Osteoblast (primary cell): ENCODE measurements at regions not wholly inside any gene's neighbourhood (a gene's known extent, or its start where the extent isn't known, plus 50 kb on each side); places are given as distances from the start of the nearest gene placed in this dataset.
A peak's percentile ranks its signal among the peaks of the same experiment; 100 is the strongest.

Source experiments
- DNase-seq: peaks from one replicate; pipeline ENCODE4 v3.0.0; 2011; ENCODE audit warnings: low spot score, mixed read lengths; ENCODE audit not compliant: insufficient read length; ENCODE audit errors: missing footprints
- H2AFZ ChIP-seq: 2 replicates; pipeline ENCODE4 v1.6.0; 2011; ENCODE audit warnings: mild to moderate bottlenecking, low read length
- H3K27ac ChIP-seq: 2 replicates; pipeline ENCODE4 v1.5.1; 2011; ENCODE audit warnings: mild to moderate bottlenecking, low read depth, low read length, moderate library complexity
- H3K27me3 ChIP-seq: 2 replicates; pipeline ENCODE4 v1.6.0; 2012; ENCODE audit warnings: mild to moderate bottlenecking, control low read depth, inconsistent platforms, low read length, moderate library complexity; ENCODE audit not compliant: insufficient read depth
- H3K36me3 ChIP-seq: 2 replicates; pipeline ENCODE4 v1.5.1; 2011; ENCODE audit warnings: mild to moderate bottlenecking, low read length, control low read depth, moderate library complexity; ENCODE audit not compliant: insufficient read depth
- H3K4me1 ChIP-seq: 2 replicates; pipeline ENCODE4 v1.5.1; 2011; ENCODE audit warnings: mild to moderate bottlenecking, low read length, control low read depth, moderate library complexity; ENCODE audit not compliant: insufficient read depth
- H3K4me2 ChIP-seq: 2 replicates; pipeline ENCODE4 v1.6.0; 2011; ENCODE audit warnings: mild to moderate bottlenecking, low read length; ENCODE audit not compliant: insufficient read depth
- H3K4me3 ChIP-seq: fragments of 200-600 bp; sonication (generic); 3 replicates; pipeline ENCODE4 v1.5.1; 2012; ENCODE audit warnings: mild to moderate bottlenecking, low read length, inconsistent platforms; ENCODE audit not compliant: insufficient read depth
- H3K79me2 ChIP-seq: 2 replicates; pipeline ENCODE4 v1.6.0; 2012; ENCODE audit warnings: mild to moderate bottlenecking, low read length, control low read depth, inconsistent platforms; ENCODE audit not compliant: insufficient read depth
- H3K9me3 ChIP-seq: 2 replicates; pipeline ENCODE4 v1.5.1; 2011; ENCODE audit warnings: low read depth, low read length, control low read depth
- H4K20me1 ChIP-seq: 2 replicates; pipeline ENCODE4 v1.6.0; 2012; ENCODE audit warnings: mild to moderate bottlenecking, low read length, control low read depth; ENCODE audit not compliant: insufficient read depth
- TF ChIP-seq, protein P1 (sequence below): IDR thresholded peaks from 2 replicates; pipeline ENCODE4 v1.5.1; 2011; ENCODE audit warnings: mild to moderate bottlenecking, low read depth, low read length, moderate library complexity; ENCODE audit errors: extremely low read depth

DNA sequence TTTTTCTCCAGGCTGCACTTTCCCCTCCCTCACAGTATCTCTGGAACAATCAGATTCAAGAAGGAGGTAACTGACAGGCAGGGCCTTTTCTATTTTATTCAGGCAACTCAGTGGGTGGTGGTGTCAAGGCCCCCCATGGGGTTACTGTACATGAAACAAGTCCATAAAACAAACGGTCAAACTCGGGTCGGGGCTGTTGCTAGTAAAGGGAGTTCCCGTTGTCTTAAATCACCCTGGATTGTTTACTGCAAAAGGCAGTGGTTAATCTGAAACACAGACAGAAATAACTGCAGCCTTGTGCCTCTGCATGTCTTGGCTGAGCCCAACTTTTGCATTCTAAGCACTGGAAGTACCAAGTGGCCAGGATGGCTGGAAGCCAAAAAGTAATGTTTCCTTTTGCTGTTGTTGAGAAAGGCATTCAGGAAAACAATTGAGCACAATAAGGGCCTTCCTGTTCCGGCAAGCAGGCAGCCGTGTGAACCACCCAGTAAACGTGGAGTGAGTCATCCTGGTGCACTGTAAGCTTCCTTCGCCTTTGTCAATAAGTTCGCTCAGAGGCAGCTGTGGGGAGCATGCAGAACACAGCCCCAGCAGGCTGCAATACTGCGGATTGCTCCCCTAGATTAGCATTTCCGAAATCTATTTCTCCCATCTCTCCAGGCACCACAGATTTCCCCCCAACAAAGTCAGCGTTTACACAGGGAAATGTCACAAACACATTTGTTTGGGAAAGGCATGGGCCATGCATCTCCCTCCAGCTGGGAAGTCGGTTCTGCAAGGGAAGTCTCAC is 149.6 kb downstream of the IRS1 start:
- H3K27ac ChIP-seq = peak overlapping the region; percentile 97
- peak; percentile 94 for DNase-seq
- peak overlapping the region; percentile 62 for H2AFZ ChIP-seq
- peaks cover 51% of the 10 kb centered on the region for H3K4me1 ChIP-seq
- H3K79me2 ChIP-seq = no peaks in the 10 kb centered on the region
- TF ChIP-seq, protein P1, sequence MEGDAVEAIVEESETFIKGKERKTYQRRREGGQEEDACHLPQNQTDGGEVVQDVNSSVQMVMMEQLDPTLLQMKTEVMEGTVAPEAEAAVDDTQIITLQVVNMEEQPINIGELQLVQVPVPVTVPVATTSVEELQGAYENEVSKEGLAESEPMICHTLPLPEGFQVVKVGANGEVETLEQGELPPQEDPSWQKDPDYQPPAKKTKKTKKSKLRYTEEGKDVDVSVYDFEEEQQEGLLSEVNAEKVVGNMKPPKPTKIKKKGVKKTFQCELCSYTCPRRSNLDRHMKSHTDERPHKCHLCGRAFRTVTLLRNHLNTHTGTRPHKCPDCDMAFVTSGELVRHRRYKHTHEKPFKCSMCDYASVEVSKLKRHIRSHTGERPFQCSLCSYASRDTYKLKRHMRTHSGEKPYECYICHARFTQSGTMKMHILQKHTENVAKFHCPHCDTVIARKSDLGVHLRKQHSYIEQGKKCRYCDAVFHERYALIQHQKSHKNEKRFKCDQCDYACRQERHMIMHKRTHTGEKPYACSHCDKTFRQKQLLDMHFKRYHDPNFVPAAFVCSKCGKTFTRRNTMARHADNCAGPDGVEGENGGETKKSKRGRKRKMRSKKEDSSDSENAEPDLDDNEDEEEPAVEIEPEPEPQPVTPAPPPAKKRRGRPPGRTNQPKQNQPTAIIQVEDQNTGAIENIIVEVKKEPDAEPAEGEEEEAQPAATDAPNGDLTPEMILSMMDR = no peak
- H3K9me3 ChIP-seq = no peaks in the 10 kb centered on the region
- peak overlapping the region; percentile 10 for H3K4me2 ChIP-seq
- H3K27me3 ChIP-seq = no peaks in the 10 kb centered on the region
- H4K20me1 ChIP-seq = no peaks in the 10 kb centered on the region
- no peaks in the 10 kb centered on the region for H3K36me3 ChIP-seq
- H3K4me3 ChIP-seq = no peak overlapping the region

DNA sequence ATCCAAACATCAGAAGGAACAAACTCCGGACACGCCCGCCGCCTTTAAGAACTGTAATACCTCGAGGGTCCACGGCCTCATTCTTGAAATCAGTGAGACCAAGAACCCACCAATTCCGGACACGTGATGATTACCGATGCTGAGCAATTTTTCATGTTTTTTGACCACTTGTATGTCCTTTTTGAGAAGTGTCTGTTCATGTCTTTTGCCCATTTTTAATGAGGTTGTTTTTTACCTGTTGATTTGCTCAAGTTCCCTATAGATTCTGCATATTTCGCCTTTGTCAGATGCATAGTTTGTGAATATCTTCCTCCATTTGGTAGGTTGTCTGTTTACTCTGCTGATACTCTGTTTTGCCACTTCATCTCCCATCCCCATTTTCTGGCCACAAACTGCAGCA is 150.4 kb downstream of the IRS1 start:
- Histone ChIP-seq H3K4me3 (no peak overlapping the region), H4K20me1 (no peaks in the 10 kb centered on the region), H3K36me3 (no peaks in the 10 kb centered on the region), H3K4me2 (no peak overlapping the region), H3K4me1 (peaks cover 59% of the 10 kb centered on the region), H2AFZ (no peak overlapping the region), H3K27ac (peak overlapping the region; percentile 97), H3K79me2 (no peaks in the 10 kb centered on the region), H3K27me3 (no peaks in the 10 kb centered on the region), H3K9me3 (no peaks in the 10 kb centered on the region)
- no peak for DNase-seq
- TF ChIP-seq, protein P1 = no peak

DNA sequence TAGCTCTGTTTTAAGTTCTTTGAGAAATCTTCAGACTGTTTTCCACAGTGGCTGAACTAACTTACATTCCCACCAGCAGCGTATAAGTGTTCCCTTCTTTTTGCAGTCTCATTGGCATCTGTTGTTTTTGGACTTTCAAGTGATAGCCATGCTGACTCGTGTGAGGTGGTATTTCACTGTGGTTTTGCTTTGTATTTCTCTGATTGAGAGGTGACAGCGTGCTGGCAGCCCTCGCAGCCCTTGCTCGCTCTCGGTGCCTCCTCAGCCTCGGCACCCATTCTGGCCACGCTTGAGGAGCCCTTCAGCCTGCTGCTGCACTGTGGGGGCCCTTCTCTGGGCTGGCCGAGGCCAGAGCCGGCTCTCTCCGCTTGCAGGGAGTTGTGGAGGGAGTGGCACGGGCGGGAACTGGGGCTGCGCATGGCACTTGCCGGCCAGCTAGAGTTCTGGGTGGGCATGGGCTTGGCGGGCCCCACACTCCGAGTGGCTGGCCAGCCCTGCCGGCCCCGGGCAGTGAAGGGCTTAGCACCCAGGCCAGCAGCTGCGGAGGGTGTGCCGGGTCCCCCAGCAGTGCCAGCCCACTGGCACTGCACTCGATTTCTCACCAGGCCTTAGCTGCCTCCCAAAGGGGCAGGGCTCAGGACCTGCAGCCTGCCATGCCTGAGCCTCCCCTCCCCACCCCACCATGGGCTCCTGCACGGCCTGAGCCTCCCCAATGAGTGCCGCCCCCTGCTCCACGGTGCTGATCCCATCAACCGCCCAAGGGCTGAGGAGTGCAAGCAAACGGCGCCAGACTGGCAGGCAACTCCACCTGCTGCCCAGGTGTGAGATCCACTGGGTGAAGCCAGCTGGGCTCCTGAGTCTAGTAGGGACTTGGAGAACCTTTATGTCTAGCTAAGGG is 151.8 kb downstream of the IRS1 start:
- Histone ChIP-seq H3K79me2 (no peaks in the 10 kb centered on the region), H3K4me1 (peaks cover 62% of the 10 kb centered on the region), H3K36me3 (no peaks in the 10 kb centered on the region), H3K27me3 (no peaks in the 10 kb centered on the region), H2AFZ (peak overlapping the region; percentile 7), H3K4me3 (no peak overlapping the region), H3K27ac (peak overlapping the region; percentile 68), H4K20me1 (no peaks in the 10 kb centered on the region), H3K4me2 (no peak overlapping the region), H3K9me3 (no peaks in the 10 kb centered on the region)
- DNase-seq = no peak
- TF ChIP-seq, protein P1 = no peak

DNA sequence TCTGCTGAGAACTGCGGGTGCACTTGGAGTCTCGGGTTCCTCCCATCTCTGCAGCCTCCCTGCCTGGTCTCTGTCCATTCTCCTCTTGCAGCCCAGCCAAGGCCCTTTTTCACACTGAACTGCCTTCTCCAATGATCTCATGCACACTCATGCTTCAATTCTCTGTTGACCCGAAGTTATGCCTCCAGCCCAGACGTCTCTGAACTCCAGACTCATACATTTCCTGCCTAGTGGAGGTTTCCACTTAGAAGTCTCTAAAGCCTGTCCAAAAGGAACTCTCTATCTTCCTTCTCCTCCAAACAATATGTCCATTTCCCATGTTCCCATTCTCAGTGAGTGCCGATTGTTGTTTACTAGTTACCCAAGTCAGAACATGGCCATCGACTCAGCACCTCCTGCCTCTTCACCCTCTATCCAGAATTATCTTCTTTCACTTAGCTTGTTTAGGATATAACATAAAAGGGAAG is 155.2 kb downstream of the IRS1 start:
- peak; percentile 87 for DNase-seq
- H3K4me3 ChIP-seq = no peak overlapping the region
- no peaks in the 10 kb centered on the region for H3K36me3 ChIP-seq
- no peaks in the 10 kb centered on the region for H3K27me3 ChIP-seq
- no peaks in the 10 kb centered on the region for H4K20me1 ChIP-seq
- TF ChIP-seq, protein P1 = no peak
- H3K4me2 ChIP-seq = peak overlapping the region; percentile 72
- no peaks in the 10 kb centered on the region for H3K79me2 ChIP-seq
- peak overlapping the region; percentile 96 for H3K27ac ChIP-seq
- peaks cover 30% of the 10 kb centered on the region for H3K4me1 ChIP-seq
- H2AFZ ChIP-seq = peak overlapping the region; percentile 81
- H3K9me3 ChIP-seq = peaks cover 2% of the 10 kb centered on the region
